SK-N-DZ (cell line): ENCODE measurements at regions not wholly inside any gene's neighbourhood (a gene's known extent, or its start where the extent isn't known, plus 50 kb on each side); places are given as distances from the start of the nearest gene placed in this dataset.

Experiments used
- DNase-seq: peaks from one replicate; pipeline ENCODE4 v3.0.0-alpha.2; 2015; ENCODE audit warnings: low spot score

- no peak for DNase-seq
Measured at GRCh38 chr1:115492019-115492595, 149.7 kb upstream of the VANGL1 start.

GRCh38 chr1:115491298-115492018, 150.3 kb upstream of the VANGL1 start:
- no peak for DNase-seq

GRCh38 chr1:115479055-115479482, 141.0 kb upstream of the NGF start:
- no peak for DNase-seq

DNA sequence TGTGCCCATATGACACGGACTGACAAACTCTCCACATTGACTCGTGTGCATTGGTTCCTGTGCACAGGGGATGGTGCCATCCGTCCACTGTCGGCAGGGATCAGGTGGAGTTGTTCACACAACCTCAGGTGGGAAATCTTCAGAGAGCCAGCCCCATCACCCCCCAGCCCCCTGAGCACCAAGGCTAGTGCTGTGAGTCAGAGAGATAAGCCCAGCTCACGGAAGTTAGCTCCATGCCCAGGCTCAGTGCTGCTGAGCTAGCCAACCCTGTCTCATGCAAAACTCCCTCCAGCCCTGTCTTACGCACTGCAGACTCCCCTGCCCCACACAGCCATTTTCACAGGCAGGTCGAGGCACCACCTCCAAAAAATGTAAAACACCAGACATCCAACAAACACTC, 139.0 kb upstream of the NGF start:
- no peak for DNase-seq

DNA sequence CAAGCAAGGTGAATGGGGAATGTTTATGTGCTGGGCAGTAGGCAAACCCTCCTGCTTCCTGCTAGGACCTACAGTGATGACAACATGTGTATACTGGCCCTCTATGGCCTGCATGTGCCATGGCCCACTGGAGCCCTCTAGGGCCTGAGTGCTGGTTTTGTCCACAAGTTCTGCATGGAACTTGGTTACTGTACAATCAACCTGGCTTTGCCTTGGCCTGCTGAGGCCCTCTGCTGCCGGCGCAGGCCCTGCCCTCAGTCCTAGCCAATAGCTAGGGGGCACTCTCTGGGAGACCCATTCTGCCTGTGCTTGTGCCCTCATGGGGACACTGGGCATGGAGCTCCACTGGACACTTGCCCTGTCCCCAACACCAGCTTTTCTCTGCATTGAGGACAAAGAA, 138.6 kb upstream of the NGF start:
- DNase-seq: no peak

DNA sequence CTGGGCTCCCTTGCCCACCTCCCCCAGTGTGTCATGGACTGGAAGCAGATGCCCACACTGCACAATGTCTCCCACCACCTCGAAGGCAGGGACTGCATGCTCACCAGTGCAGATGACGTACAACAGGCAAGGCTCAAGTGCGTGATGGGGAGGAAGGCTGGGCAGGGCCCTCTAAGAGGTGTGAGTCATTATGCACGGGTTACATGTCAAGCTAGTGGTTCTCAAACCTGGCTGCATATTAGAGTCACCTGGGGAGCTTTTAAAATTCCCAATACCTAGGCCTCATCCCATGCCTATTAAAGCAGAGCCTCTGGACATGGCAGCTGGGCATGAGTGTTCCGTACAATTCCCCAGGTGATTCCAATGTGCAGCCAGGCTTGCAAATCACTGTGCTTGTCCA, 137.9 kb upstream of the NGF start:
- DNase-seq: no peak

- no peak for DNase-seq
Measured at GRCh38 chr1:115475252-115475651, 137.2 kb upstream of the NGF start.

DNA sequence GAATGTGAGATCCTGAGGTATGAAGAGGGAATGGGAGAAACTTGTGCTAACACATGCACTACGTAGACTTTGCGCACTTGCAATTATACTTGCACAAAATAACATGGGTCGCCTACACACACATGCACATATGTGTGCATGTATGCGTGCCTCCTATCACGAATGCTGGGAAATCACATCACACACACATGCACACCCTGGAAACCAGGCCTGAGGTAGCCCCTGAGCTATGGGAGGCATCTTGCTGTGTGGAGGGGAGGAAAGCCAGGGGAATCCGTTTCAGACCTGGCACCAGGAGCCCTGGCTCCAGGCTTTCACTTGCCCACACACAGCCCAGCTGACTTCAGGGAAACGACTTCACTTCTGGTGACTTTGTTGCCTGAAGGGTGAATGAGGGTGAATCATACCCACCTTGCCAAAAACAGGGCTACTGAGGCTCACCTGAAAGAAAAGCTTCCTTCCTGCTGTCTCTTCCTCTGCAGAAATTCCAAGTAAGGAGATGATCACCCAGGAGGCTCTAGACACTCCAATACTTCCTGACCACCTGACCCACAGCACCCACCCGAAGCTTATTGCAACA, 136.0 kb upstream of the NGF start:
- DNase-seq: no peak

DNA sequence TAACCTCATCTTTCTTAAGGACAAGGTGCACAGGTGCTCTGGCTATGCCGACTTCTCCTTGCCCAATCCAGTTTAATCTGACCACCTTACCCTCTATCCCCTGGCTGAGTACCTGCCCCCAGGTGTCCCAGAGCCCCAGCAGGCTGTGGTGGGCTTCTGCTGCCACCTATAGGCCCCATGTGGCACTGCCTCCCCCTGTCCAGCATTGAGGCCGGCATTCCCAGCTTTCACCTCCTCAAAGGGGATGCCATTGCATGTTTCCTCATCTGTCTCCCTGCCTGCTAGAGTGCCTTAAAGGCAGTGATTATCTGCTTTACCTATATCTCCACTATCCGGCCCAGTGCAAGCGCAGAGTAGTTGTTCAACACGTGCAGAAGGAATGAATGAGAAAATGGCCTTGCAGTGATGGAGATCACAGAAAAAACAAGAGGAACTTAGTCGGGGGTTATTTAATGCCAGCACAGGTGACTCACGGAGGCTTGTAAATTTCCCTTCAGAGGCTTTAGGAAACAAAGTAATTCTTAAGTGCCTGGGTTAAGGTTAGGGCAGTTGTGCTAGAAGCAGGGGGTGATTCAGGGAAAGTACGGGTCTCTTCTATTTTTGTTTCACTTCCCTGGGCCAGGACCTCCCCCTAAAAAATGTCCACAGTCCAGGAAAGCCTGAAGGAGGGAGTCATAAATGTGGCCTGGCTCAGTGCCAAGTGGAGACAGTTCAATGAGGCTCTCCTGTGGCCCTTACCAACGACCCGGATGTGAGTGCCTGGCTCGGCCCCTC, 131.8 kb upstream of the NGF start:
- no peak for DNase-seq

GRCh38 chr1:115467790-115468189, 129.7 kb upstream of the NGF start:
- no peak for DNase-seq

- DNase-seq: no peak
Measured at GRCh38 chr1:115467196-115467595, 129.1 kb upstream of the NGF start.

GRCh38 chr1:115466433-115466832, 128.4 kb upstream of the NGF start:
- DNase-seq: no peak

GRCh38 chr1:115465802-115466363, 127.8 kb upstream of the NGF start:
- no peak for DNase-seq

DNA sequence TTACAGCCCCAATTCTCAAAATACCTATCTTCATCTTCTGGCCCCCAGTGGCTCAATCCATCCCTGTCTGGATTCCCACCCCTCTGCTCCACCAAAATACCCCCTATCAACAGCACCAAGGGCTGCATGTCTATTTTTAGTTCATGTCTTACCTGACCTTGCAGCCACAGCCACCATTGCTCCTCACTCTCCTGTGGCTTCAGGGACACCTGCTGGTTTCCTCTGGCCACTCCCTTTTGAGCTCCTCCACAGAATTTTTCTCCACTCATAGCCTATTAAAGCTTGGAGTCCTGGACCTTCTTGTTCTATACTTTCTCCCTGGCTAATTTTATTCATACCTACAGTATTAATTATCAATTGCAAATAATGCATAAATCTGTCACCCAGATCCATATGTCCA, 125.3 kb upstream of the NGF start:
- no peak for DNase-seq

- no peak for DNase-seq
Measured at GRCh38 chr1:115462566-115463076, 124.6 kb upstream of the NGF start.

GRCh38 chr1:115461526-115461925, 123.5 kb upstream of the NGF start:
- DNase-seq: no peak

GRCh38 chr1:115459161-115459560, 121.1 kb upstream of the NGF start:
- no peak for DNase-seq

DNA sequence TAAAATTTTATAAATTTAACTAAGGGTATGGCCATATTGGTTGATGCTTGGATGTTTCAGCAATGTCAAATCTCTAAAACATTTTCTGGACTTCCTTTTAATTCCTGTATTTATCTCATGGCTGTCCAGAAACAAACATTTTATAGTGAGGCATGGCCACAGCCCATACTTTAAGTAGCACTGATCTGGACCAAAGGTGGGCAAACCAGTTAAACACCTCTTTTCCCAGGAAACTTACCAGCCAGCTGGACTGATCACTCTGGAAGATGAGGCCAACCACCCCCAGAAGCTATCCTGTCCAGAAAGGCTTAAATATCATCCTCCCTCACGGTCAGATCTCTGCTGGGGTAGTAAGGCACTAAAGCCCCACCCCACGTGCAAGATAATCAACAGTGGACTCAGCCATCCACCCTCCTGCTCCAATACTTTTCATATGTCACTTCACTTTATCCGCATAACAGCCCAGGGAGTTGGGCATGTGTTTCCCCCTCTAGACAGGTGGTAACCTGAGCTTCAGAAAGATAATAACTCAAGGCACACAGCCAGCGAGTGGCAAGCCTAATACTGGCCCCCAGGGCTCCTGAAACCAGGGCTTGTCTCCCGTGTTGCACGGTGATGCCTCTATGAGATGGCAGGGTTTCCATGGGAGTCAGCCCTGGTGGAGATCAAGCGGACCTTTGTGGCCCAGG, 120.5 kb upstream of the NGF start:
- no peak for DNase-seq

GRCh38 chr1:115457289-115457688, 119.2 kb upstream of the NGF start:
- no peak for DNase-seq

GRCh38 chr1:115456441-115456961, 118.5 kb upstream of the NGF start:
- no peak for DNase-seq
